K562 (cell line): ENCODE measurements at regions not wholly inside any gene's neighbourhood (a gene's known extent, or its start where the extent isn't known, plus 50 kb on each side); places are given as distances from the start of the nearest gene placed in this dataset.
"Not testable (repeated sequence)": the region's sequence is repeated elsewhere in the genome, so short reads cannot be mapped to it uniquely, and the experiment has no call there.

Experiments
- ATAC-seq: fragments of 200-7000 bp; cut with Tn5 transposase; 3 replicates; pipeline ENCODE4 v1.9.1; 2020; ENCODE audit warnings: moderate library complexity
- BruUV-seq: library from RNA; stranded (reverse); fragments of 400-500 nt; replicated peaks from 2 replicates; lab custom pipeline; 2021; lab: Mats Ljungman, UMichigan
- CTCF ChIA-PET: fragments of 300-600 bp; formaldehyde crosslinking; extraction: SDS; loops from one replicate; lab custom pipeline; 2021; ENCODE audit warnings: low intra/inter-chr PET ratio; lab: Yijun Ruan, JAX
- POLR2A ChIA-PET: fragments of 300-600, 350-650 bp; sonication (Branson Sonifier 250); formaldehyde crosslinking; extraction: SDS; loops from one replicate; lab custom pipeline; 2021; ENCODE audit warnings: antibody characterized with exemption, inconsistent platforms; lab: Yijun Ruan, JAX
- DNase-seq, 4 experiments: peaks; one replicate each; pipeline versions ENCODE4 v3.0.0 to v3.0.0-alpha.2; 2011 to 2018; ENCODE audit warnings: low spot score in 3 of 4, mixed read lengths in 3 of 4; ENCODE audit errors: extremely low read depth in 1 of 4
- FAIRE-seq: peaks from 2 replicates; lab custom pipeline; 2011; peaks lifted over from hg19 to GRCh38; lab: Jason Lieb, UNC
- H2AFZ ChIP-seq: 2 replicates; pipeline ENCODE4 v1.6.0; 2011; ENCODE audit warnings: low read depth, low read length, control low read depth, inconsistent platforms
- H3K27ac ChIP-seq: fragments of 200-600 bp; 3 replicates; pipeline ENCODE4 v1.8.0; 2011; ENCODE audit warnings: low read depth, mild to moderate bottlenecking, control low read depth, inconsistent platforms, low read length, moderate library complexity, mixed read lengths; ENCODE audit errors: extremely low read depth
- H3K27me3 ChIP-seq, 2 experiments: fragments of 300-600 bp in 1 of 2; 2 replicates in 1 of 2; 3 replicates in 1 of 2; pipeline versions ENCODE4 v1.6.0 to v1.8.0; 2011; ENCODE audit warnings: inconsistent platforms in 2 of 2, low read length in 2 of 2, mild to moderate bottlenecking in 1 of 2, mixed read lengths in 1 of 2, moderate library complexity in 1 of 2; ENCODE audit not compliant: control insufficient read depth in 2 of 2, insufficient read depth in 2 of 2
- H3K36me3 ChIP-seq: fragments of 300-600 bp; 3 replicates; pipeline ENCODE4 v1.8.0; 2011; ENCODE audit warnings: mild to moderate bottlenecking, low read length, inconsistent platforms; ENCODE audit not compliant: control insufficient read depth, insufficient read depth
- H3K4me1 ChIP-seq, 2 experiments: fragments of 200-600 bp in 1 of 2; replicated peaks in 1 of 2; 2 replicates in 1 of 2; 3 replicates in 1 of 2; pipeline versions ENCODE4 v1.5.1 to v1.8.0; 2011; ENCODE audit warnings: inconsistent platforms in 2 of 2, low read length in 2 of 2, mild to moderate bottlenecking in 1 of 2, mixed read lengths in 1 of 2, moderate library complexity in 1 of 2; ENCODE audit not compliant: control insufficient read depth in 2 of 2, insufficient read depth in 2 of 2
- H3K4me2 ChIP-seq: 2 replicates; pipeline ENCODE4 v1.6.1; 2011; ENCODE audit warnings: low read length, control low read depth, inconsistent platforms, mixed read lengths; ENCODE audit not compliant: insufficient read depth
- H3K4me3 ChIP-seq: fragments of 200-600 bp; sonication (generic), shearing (Covaris generic); 2 replicates; pipeline ENCODE4 v1.5.1; 2016; ENCODE audit warnings: control low read depth, inconsistent platforms
- H3K79me2 ChIP-seq: fragments of 200-600 bp; 3 replicates; pipeline ENCODE4 v1.8.0; 2011; ENCODE audit warnings: low read length, inconsistent platforms; ENCODE audit not compliant: control insufficient read depth, insufficient read depth
- H3K9ac ChIP-seq, 2 experiments: 2 replicates each; pipeline versions ENCODE4 v1.6.0 to v1.6.1; 2011; ENCODE audit warnings: low read depth in 2 of 2, low read length in 2 of 2, control low read depth in 1 of 2, inconsistent platforms in 1 of 2, mild to moderate bottlenecking in 1 of 2, mixed read lengths in 1 of 2; ENCODE audit not compliant: insufficient read depth in 1 of 2
- H3K9me1 ChIP-seq: one replicate; pipeline ENCODE4 v1.6.0; 2011; ENCODE audit warnings: inconsistent platforms, mild to moderate bottlenecking, low read length, moderate library complexity; ENCODE audit not compliant: control insufficient read depth, insufficient read depth
- H3K9me3 ChIP-seq: replicated peaks from 2 replicates; pipeline ENCODE4 v1.5.1; 2011; ENCODE audit warnings: low read depth, low read length, inconsistent platforms; ENCODE audit not compliant: control insufficient read depth, insufficient read depth
- H4K20me1 ChIP-seq: replicated peaks from 2 replicates; pipeline ENCODE4 v1.6.1; 2011; ENCODE audit warnings: low read length, inconsistent platforms, mixed read lengths; ENCODE audit not compliant: control insufficient read depth, insufficient read depth
- COPS2 ChIP-seq: fragments of 450-650 bp; conservative IDR thresholded peaks from 2 replicates; pipeline ENCODE4 v1.6.1; 2016; ENCODE audit warnings: mild to moderate bottlenecking, moderate library complexity
- ETV5 ChIP-seq: sonication (generic); formaldehyde crosslinking; IDR thresholded peaks from 2 replicates; pipeline ENCODE4 v1.4.0; 2020; ENCODE audit warnings: low read depth, mild to moderate bottlenecking, missing genetic modification reagents
- MCM2 ChIP-seq: fragments of 450-650 bp; IDR thresholded peaks from 2 replicates; pipeline ENCODE4 v1.6.1; 2017; ENCODE audit warnings: low read depth, mild to moderate bottlenecking
- MYC ChIP-seq, 2 experiments: fragments of 250-450 bp in 1 of 2; sonication (Bioruptor Pico) in 1 of 2; IDR thresholded peaks; 2 replicates each; pipeline versions ENCODE4 v1.5.1 to v1.6.1; 2012 to 2021; ENCODE audit warnings: low read depth in 2 of 2, borderline replicate concordance in 1 of 2, improper control_type of control experiment in 1 of 2, low read length in 1 of 2, mild to moderate bottlenecking in 1 of 2, moderate library complexity in 1 of 2
- PPARD ChIP-seq: fragments of 250-450 bp; sonication (Bioruptor Pico); IDR thresholded peaks from 2 replicates; pipeline ENCODE4 v1.8.0; 2022; ENCODE audit warnings: inconsistent platforms, mild to moderate bottlenecking, moderate library complexity
- RFX7 ChIP-seq: fragments of 250-450 bp; sonication (Bioruptor Pico); IDR thresholded peaks from 2 replicates; pipeline ENCODE4 v1.5.1; 2021; ENCODE audit warnings: mild to moderate bottlenecking
- RNF219 ChIP-seq: fragments of 250-450 bp; sonication (Bioruptor Pico); IDR thresholded peaks from 2 replicates; pipeline ENCODE4 v1.5.0; 2022; ENCODE audit warnings: mild to moderate bottlenecking
- SUPT5H ChIP-seq: fragments of 450-650 bp; IDR thresholded peaks from 2 replicates; pipeline ENCODE4 v1.6.1; 2016
- WGBS: fragments of 100-300 bp; shearing (Covaris generic); methylation state at CpG from one replicate; pipeline ENCODE4 v1.1.6; 2016; ENCODE audit warnings: low coverage, mixed read lengths; ENCODE audit not compliant: insufficient coverage; ENCODE audit errors: missing lambda C conversion rate; 5-methylcytosine and 5-hydroxymethylcytosine counted together
- in situ Hi-C: fragments of 300-500 bp; cut with MboI; formaldehyde crosslinking; loops from 4 replicates; pipeline ENCODE4 v1.15.0; 2018; ENCODE audit warnings: inconsistent platforms, mixed read lengths
- intact Hi-C: fragments of 100-400 bp; cut with micrococcal nuclease; formaldehyde crosslinking; loops from 2 replicates; pipeline ENCODE4 v1.14.2; 2022

- TF ChIP-seq RNF219 (CRISPR knock-in tag): no peak
These were observed 250.4 kb upstream of the ALG10 start (continued) for GRCh38 chr12:33771889-33772288.

- H4K20me1 ChIP-seq, H3K27ac ChIP-seq, H3K36me3 ChIP-seq, intact Hi-C loops, ATAC-seq, H3K79me2 ChIP-seq, DNase-seq, in situ Hi-C loops, H3K9me1 ChIP-seq, H2AFZ ChIP-seq, H3K9ac ChIP-seq, H3K4me1 ChIP-seq, FAIRE-seq, BruUV-seq, H3K9me3 ChIP-seq, H3K4me2 ChIP-seq, CTCF ChIA-PET, POLR2A ChIA-PET, H3K27me3 ChIP-seq, H3K4me3 ChIP-seq: not testable (repeated sequence)
- WGBS: 11% methylated on average over 5 of the region's 7 CpGs
These were observed 249.2 kb upstream of the ALG10 start for GRCh38 chr12:33773091-33773490.

- in situ Hi-C loops (no loop called here), intact Hi-C loops (no loop called here)
- no peak overlapping the region for H3K4me2 ChIP-seq
- H2AFZ ChIP-seq: no peak overlapping the region
- ChIA-PET CTCF (no interaction called here), POLR2A (no interaction called here)
- BruUV-seq: no TSS peak
- ATAC-seq (no peak), FAIRE-seq (no peak), DNase-seq (no peak)
- no peak overlapping the region for H3K4me3 ChIP-seq
- H3K9me3 ChIP-seq: no peaks in the 10 kb centered on the region
- H3K79me2 ChIP-seq: no peaks in the 10 kb centered on the region
- TF ChIP-seq PPARD (CRISPR knock-in tag): no peak
- no peak for TF ChIP-seq MCM2
- TF ChIP-seq MYC (IDR thresholded peaks at IDR 0.05; ENCODE audit: low read depth, low read length): no peak
- TF ChIP-seq MYC (CRISPR knock-in tag; IDR thresholded peaks at IDR 0.05; ENCODE audit: borderline replicate concordance, low read depth): no peak
- TF ChIP-seq RFX7 (CRISPR knock-in tag): no peak
- no peak for TF ChIP-seq SUPT5H
- TF ChIP-seq ETV5 (CRISPR knock-in tag): no peak
- TF ChIP-seq COPS2: no peak
- no peaks in the 10 kb centered on the region for H4K20me1 ChIP-seq
- H3K27me3 ChIP-seq: no peaks in the 10 kb centered on the region
- no peak overlapping the region for H3K9ac ChIP-seq
- no peaks in the 10 kb centered on the region for H3K4me1 ChIP-seq
- no peaks in the 10 kb centered on the region for H3K9me1 ChIP-seq
- H3K36me3 ChIP-seq: no peaks in the 10 kb centered on the region
- H3K27ac ChIP-seq: no peak overlapping the region
These were observed 235.8 kb upstream of the ALG10 start for GRCh38 chr12:33786532-33786931.
